Ovary (tissue), 3 donors: ENCODE measurements at regions not wholly inside any gene's neighbourhood (a gene's known extent, or its start where the extent isn't known, plus 50 kb on each side); places are given as distances from the start of the nearest gene placed in this dataset.

Source experiments
- CTCF ChIP-seq, 3 donors: fragments of 450-650 bp in 2 of 3; fragments of 200-600 bp in 1 of 3; IDR thresholded peaks; one replicate each; pipeline versions ENCODE4 v1.5.1 to v1.8.0; 2016 to 2022; ENCODE audit warnings: antibody characterized with exemption in 3 of 3, mild to moderate bottlenecking in 1 of 3
- POLR2A ChIP-seq: fragments of 450-650 bp; IDR thresholded peaks from one replicate; pipeline ENCODE4 v1.6.1; 2017; ENCODE audit warnings: antibody characterized with exemption, mild to moderate bottlenecking, moderate library complexity
- donor health status: DM: no; HTN: no; CAD: no.

DNA sequence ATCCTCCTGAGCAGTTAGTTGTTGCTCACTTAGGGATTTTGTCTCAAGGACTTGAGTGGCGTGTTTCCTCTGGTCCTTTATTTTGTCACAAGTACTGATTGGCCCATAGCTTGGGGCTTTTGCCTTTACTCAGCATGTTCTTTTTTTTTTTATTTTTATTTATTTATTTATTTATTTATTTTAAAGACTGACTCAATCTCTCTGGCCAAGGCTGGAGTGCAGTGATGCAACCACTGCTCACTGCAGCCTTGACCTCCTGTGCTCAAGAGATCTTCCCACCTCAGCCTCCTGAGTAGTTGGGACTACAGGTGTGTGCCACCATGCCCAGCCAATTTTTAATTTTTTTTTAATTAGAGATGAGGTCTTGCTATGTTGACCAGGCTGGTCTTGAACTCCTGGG, 223.9 kb upstream of the TPM1 start:
- TF ChIP-seq CTCF (IDR thresholded peaks at IDR 0.05), result no peak
- TF ChIP-seq POLR2A, result no peak
